ENCODE measurements at regions not wholly inside any gene's neighbourhood (a gene's known extent, or its start where the extent isn't known, plus 50 kb on each side); places are given as distances from the start of the nearest gene placed in this dataset.

- FAIRE-seq (no peak), DNase-seq (ENCODE audit: low read depth, low spot score) (no peak)
- Histone ChIP-seq H2AFZ (ENCODE audit: control insufficient read depth, low read length) (no peak overlapping the region), H3K9ac (ENCODE audit: control insufficient read depth, extremely low read depth, insufficient read depth, low read length) (no peak overlapping the region), H3K4me1 (ENCODE audit: control insufficient read depth, extremely low read depth, insufficient read depth, low read length) (no peaks in the 10 kb centered on the region), H3K4me3 (ENCODE audit: control insufficient read depth in 2 of 3, extremely low read depth in 1 of 3, insufficient read depth in 2 of 3, low read depth in 1 of 3, low read length in 3 of 3) (no peak overlapping the region), H3K36me3 (ENCODE audit: control insufficient read depth in 2 of 2, extremely low read depth in 1 of 2, insufficient read depth in 2 of 2, low read length in 2 of 2) (no peaks in the 10 kb centered on the region), H3K27ac (ENCODE audit: control insufficient read depth, insufficient read depth, low read length) (no peak overlapping the region), H3K9me1 (ENCODE audit: control insufficient read depth, extremely low read depth, insufficient read depth, low read length) (no peaks in the 10 kb centered on the region), H3K27me3 (ENCODE audit: control insufficient read depth, extremely low read depth, insufficient read depth, low read length) (no peaks in the 10 kb centered on the region), H3K4me2 (ENCODE audit: control insufficient read depth, extremely low read depth, insufficient read depth, low read depth, low read length) (no peak overlapping the region), H3K9me3 (ENCODE audit: control insufficient read depth, low read depth, low read length) (no peaks in the 10 kb centered on the region), H4K20me1 (ENCODE audit: control insufficient read depth, extremely low read depth, insufficient read depth, low read length) (no peaks in the 10 kb centered on the region), H3K79me2 (ENCODE audit: control insufficient read depth, insufficient read depth, low read length) (no peaks in the 10 kb centered on the region)
- TF ChIP-seq EZH2 (IDR thresholded peaks at IDR 0.05; ENCODE audit: low read length) = no peak
- no peak for TF ChIP-seq CTCF (optimal IDR thresholded peaks at IDR 0.05 in 1 of 3, IDR thresholded peaks at IDR 0.05 in 1 of 3, conservative IDR thresholded peaks at IDR 0.05 in 1 of 3; ENCODE audit: extremely low read depth in 1 of 3, insufficient read depth in 2 of 3, low read length in 3 of 3)
- dilution Hi-C loops (cut with MboI; ENCODE audit: extremely low pct_ligation_motif_present, low sequenced_read_pairs) = no loop called here
Measured at GRCh38 chr18:22101731-22102130, 67.7 kb upstream of the GATA6 start.

- H3K9ac ChIP-seq (ENCODE audit: control insufficient read depth, extremely low read depth, insufficient read depth, low read length) = no peak overlapping the region
Measured at GRCh38 chr18:22102953-22103646, 66.3 kb upstream of the GATA6 start.

More at GRCh38 chr18:22102953-22103646, 66.3 kb upstream of the GATA6 start:
- H3K27ac ChIP-seq (ENCODE audit: control insufficient read depth, insufficient read depth, low read length) = no peak overlapping the region
- no peak for DNase-seq (ENCODE audit: low read depth, low spot score)
- no peak for FAIRE-seq
- H3K9me3 ChIP-seq (ENCODE audit: control insufficient read depth, low read depth, low read length) = no peaks in the 10 kb centered on the region
- H3K4me2 ChIP-seq (ENCODE audit: control insufficient read depth, extremely low read depth, insufficient read depth, low read depth, low read length) = no peak overlapping the region
- H3K36me3 ChIP-seq (ENCODE audit: control insufficient read depth in 2 of 2, extremely low read depth in 1 of 2, insufficient read depth in 2 of 2, low read length in 2 of 2) = no peaks in the 10 kb centered on the region
- no peak for TF ChIP-seq EZH2 (IDR thresholded peaks at IDR 0.05; ENCODE audit: low read length)
- no peak for TF ChIP-seq CTCF (optimal IDR thresholded peaks at IDR 0.05 in 1 of 3, IDR thresholded peaks at IDR 0.05 in 1 of 3, conservative IDR thresholded peaks at IDR 0.05 in 1 of 3; ENCODE audit: extremely low read depth in 1 of 3, insufficient read depth in 2 of 3, low read length in 3 of 3)
- H3K79me2 ChIP-seq (ENCODE audit: control insufficient read depth, insufficient read depth, low read length) = no peaks in the 10 kb centered on the region
- no peak overlapping the region for H3K4me3 ChIP-seq (ENCODE audit: control insufficient read depth in 2 of 3, extremely low read depth in 1 of 3, insufficient read depth in 2 of 3, low read depth in 1 of 3, low read length in 3 of 3)
- no peaks in the 10 kb centered on the region for H3K9me1 ChIP-seq (ENCODE audit: control insufficient read depth, extremely low read depth, insufficient read depth, low read length)
- dilution Hi-C loops (cut with MboI; ENCODE audit: extremely low pct_ligation_motif_present, low sequenced_read_pairs) = no loop called here
- no peaks in the 10 kb centered on the region for H3K4me1 ChIP-seq (ENCODE audit: control insufficient read depth, extremely low read depth, insufficient read depth, low read length)
- H3K27me3 ChIP-seq (ENCODE audit: control insufficient read depth, extremely low read depth, insufficient read depth, low read length) = no peaks in the 10 kb centered on the region
- no peaks in the 10 kb centered on the region for H4K20me1 ChIP-seq (ENCODE audit: control insufficient read depth, extremely low read depth, insufficient read depth, low read length)
- no peak overlapping the region for H2AFZ ChIP-seq (ENCODE audit: control insufficient read depth, low read length)

Data from keratinocyte (primary cell).